Neural progenitor cell (in vitro differentiated cells): ENCODE measurements at regions not wholly inside any gene's neighbourhood (a gene's known extent, or its start where the extent isn't known, plus 50 kb on each side); places are given as distances from the start of the nearest gene placed in this dataset.

ENCODE experiments used
- DNase-seq: peaks from one replicate; pipeline ENCODE4 v3.0.0-alpha.2; 2016; ENCODE audit warnings: low spot score
- H2AFZ ChIP-seq: fragments of 200-600 bp; sonication (generic); replicated peaks from 2 replicates; pipeline ENCODE4 v1.6.1; 2016; ENCODE audit warnings: antibody characterized with exemption
- H3F3A ChIP-seq: fragments of 200-600 bp; sonication (generic); 2 replicates; pipeline ENCODE4 v1.6.1; 2016; ENCODE audit warnings: antibody characterized with exemption, low read depth
- H3K27ac ChIP-seq: fragments of 200-600 bp; sonication (generic); 2 replicates; pipeline ENCODE4 v1.5.1; 2016; ENCODE audit warnings: mild to moderate bottlenecking
- H3K27me3 ChIP-seq: fragments of 200-600 bp; sonication (generic); 2 replicates; pipeline ENCODE4 v1.6.1; 2016; ENCODE audit warnings: mild to moderate bottlenecking, moderate library complexity
- H3K36me3 ChIP-seq: fragments of 200-600 bp; sonication (generic); 2 replicates; pipeline ENCODE4 v1.5.1; 2016
- H3K4me1 ChIP-seq: fragments of 200-600 bp; sonication (generic); 2 replicates; pipeline ENCODE4 v1.6.1; 2016; ENCODE audit warnings: mixed run types
- H3K4me2 ChIP-seq: fragments of 200-600 bp; sonication (generic); 2 replicates; pipeline ENCODE4 v1.6.1; 2016
- H3K4me3 ChIP-seq: fragments of 200-600 bp; sonication (generic); 2 replicates; pipeline ENCODE4 v1.5.1; 2016
- H3K79me2 ChIP-seq: fragments of 200-600 bp; sonication (generic); 2 replicates; pipeline ENCODE4 v1.6.1; 2016; ENCODE audit warnings: low read depth
- H3K9ac ChIP-seq: fragments of 200-600 bp; sonication (generic); 2 replicates; pipeline ENCODE4 v1.6.1; 2016
- H3K9me3 ChIP-seq: fragments of 200-600 bp; sonication (generic); 2 replicates; pipeline ENCODE4 v1.5.1; 2016; ENCODE audit warnings: low read depth
- H4K20me1 ChIP-seq: fragments of 200-600 bp; sonication (generic); 2 replicates; pipeline ENCODE4 v1.6.1; 2016; ENCODE audit warnings: low read depth
- H3K27ac Mint-ChIP-seq: 3 replicates; pipeline ENCODE4 v1.8.0; 2021; ENCODE audit warnings: mixed read lengths
- H3K27me3 Mint-ChIP-seq: 2 replicates; pipeline ENCODE4 v1.8.0; 2022; ENCODE audit warnings: low read depth, mild to moderate bottlenecking, inconsistent platforms, moderate library complexity, mixed read lengths; ENCODE audit not compliant: insufficient read depth
- H3K36me3 Mint-ChIP-seq: 3 replicates; pipeline ENCODE4 v1.8.0; 2021; ENCODE audit warnings: mixed read lengths
- H3K4me1 Mint-ChIP-seq: 3 replicates; pipeline ENCODE4 v1.8.0; 2021; ENCODE audit warnings: mixed read lengths
- H3K4me3 Mint-ChIP-seq: 3 replicates; pipeline ENCODE4 v1.8.0; 2021; ENCODE audit warnings: mild to moderate bottlenecking, moderate library complexity, mixed read lengths
- H3K9me3 Mint-ChIP-seq: 3 replicates; pipeline ENCODE4 v1.8.0; 2020; ENCODE audit warnings: mixed read lengths
- CTCF ChIP-seq: fragments of 200-600 bp; sonication (generic); IDR thresholded peaks from 2 replicates; pipeline ENCODE4 v1.5.1; 2017; ENCODE audit warnings: antibody characterized with exemption, mild to moderate bottlenecking
- EZH2 ChIP-seq: fragments of 200-600 bp; sonication (generic); IDR thresholded peaks from 2 replicates; pipeline ENCODE4 v1.6.1; 2017; ENCODE audit warnings: antibody characterized with exemption, mild to moderate bottlenecking, moderate library complexity
- EZH2phosphoT487 ChIP-seq: fragments of 200-600 bp; sonication (generic); IDR thresholded peaks from 2 replicates; pipeline ENCODE4 v1.6.1; 2017; ENCODE audit warnings: antibody characterized with exemption

DNA sequence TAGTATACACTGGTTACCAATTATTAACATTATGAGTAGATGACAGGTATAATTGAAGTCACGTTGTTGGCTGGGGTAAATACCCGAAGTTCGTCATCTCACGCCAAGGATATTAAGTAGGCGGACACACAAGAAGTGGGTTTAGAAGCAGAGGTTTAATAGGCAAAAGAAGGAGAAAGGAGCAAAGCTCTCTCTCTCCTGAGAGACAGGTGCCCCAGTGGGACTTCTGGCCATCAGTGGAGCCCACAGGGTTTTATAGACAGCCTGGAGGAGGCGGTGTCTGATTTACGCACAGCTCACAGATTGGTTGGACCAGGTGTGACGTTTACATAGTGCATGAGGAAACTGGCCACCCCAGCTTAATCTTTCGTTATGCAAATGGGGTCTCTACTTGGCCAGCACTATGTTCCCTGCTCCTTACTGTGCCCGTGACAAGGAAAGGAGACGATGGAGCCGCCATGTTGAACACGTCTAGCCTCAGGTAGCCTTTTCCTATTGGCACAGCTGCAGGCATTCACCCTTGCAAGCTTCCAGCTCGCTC is 128.8 kb upstream of the KYNU start:
- Histone ChIP-seq H2AFZ (no peak overlapping the region), H3F3A (no peaks in the 10 kb centered on the region), H3K27me3 (no peaks in the 10 kb centered on the region), H3K9me3 (no peaks in the 10 kb centered on the region), H3K79me2 (no peaks in the 10 kb centered on the region), H3K27ac (no peak overlapping the region), H3K36me3 (no peaks in the 10 kb centered on the region), H3K9ac (no peak overlapping the region), H3K4me3 (no peak overlapping the region), H3K4me2 (no peak overlapping the region), H4K20me1 (no peaks in the 10 kb centered on the region), H3K4me1 (no peaks in the 10 kb centered on the region)
- no peak overlapping the region for H3K27ac Mint-ChIP-seq
- H3K4me1 Mint-ChIP-seq: no peaks in the 10 kb centered on the region
- TF ChIP-seq EZH2phosphoT487 (no peak), EZH2 (no peak), CTCF (no peak)
- no peaks in the 10 kb centered on the region for H3K36me3 Mint-ChIP-seq
- H3K4me3 Mint-ChIP-seq: no peak overlapping the region
- H3K9me3 Mint-ChIP-seq: no peaks in the 10 kb centered on the region
- DNase-seq: no peak
- no peaks in the 10 kb centered on the region for H3K27me3 Mint-ChIP-seq

- no peaks in the 10 kb centered on the region for H3K27me3 ChIP-seq
- no peak for TF ChIP-seq CTCF
- no peak for TF ChIP-seq EZH2phosphoT487
- TF ChIP-seq EZH2: no peak
- DNase-seq: no peak
- Mint-ChIP-seq H3K27ac (no peak overlapping the region), H3K27me3 (no peaks in the 10 kb centered on the region), H3K4me1 (no peaks in the 10 kb centered on the region), H3K4me3 (no peak overlapping the region), H3K36me3 (no peaks in the 10 kb centered on the region), H3K9me3 (no peaks in the 10 kb centered on the region)
- H3K4me3 ChIP-seq: no peak overlapping the region
- H3K36me3 ChIP-seq: no peaks in the 10 kb centered on the region
- H2AFZ ChIP-seq: no peak overlapping the region
- H3K4me1 ChIP-seq: no peaks in the 10 kb centered on the region
- no peaks in the 10 kb centered on the region for H4K20me1 ChIP-seq
- H3K9me3 ChIP-seq: no peaks in the 10 kb centered on the region
- no peak overlapping the region for H3K27ac ChIP-seq
- H3K79me2 ChIP-seq: no peaks in the 10 kb centered on the region
- no peaks in the 10 kb centered on the region for H3F3A ChIP-seq
- no peak overlapping the region for H3K4me2 ChIP-seq
- no peak overlapping the region for H3K9ac ChIP-seq
Observed at GRCh38 chr2:142745691-142746090, 131.8 kb upstream of the KYNU start.

DNA sequence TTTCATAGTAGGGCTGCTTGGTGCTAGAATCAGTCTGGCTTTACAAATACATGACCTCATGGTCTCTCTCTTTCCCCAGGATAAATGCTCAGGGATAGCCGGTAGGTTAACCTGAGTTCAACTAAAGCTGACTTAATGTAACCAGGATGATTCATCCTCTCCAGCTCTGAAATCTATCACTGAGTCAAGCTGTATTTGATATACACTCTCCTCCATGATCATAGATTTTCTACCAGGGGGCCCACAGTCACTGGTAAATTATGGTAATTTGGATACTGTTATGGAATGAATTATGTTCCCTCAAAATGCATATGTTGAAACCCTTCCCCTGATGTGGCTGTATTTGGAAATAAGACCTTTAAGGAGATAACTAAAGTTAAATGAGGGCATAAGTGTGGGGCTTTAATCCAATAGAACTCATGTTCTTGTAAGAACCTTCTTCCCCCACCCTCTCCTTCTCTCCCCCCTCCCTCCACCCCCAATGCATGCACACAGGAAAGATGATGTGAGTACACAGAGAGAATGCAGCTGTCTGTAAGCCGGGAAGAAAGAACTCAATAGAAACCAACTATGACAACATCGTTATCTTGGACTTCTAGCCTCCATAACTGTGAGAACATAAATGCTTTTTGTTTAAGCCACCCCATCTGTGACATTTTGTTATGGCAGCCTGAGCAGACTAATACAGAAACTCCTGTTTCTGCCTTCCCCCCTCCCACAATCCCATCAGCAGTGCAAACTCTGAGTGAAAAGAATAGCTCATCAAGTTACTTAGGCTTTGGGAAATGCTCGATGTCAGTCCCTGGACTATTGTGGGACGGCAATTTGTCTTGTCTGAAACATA is 134.9 kb upstream of the KYNU start:
- H3K9me3 ChIP-seq: no peaks in the 10 kb centered on the region
- no peak overlapping the region for H3K27ac ChIP-seq
- H3K27me3 ChIP-seq: no peaks in the 10 kb centered on the region
- Mint-ChIP-seq H3K4me1 (no peaks in the 10 kb centered on the region), H3K9me3 (no peaks in the 10 kb centered on the region), H3K27ac (no peak overlapping the region), H3K4me3 (no peak overlapping the region), H3K27me3 (no peaks in the 10 kb centered on the region), H3K36me3 (no peaks in the 10 kb centered on the region)
- H2AFZ ChIP-seq: no peak overlapping the region
- no peak for DNase-seq
- H3K4me2 ChIP-seq: no peak overlapping the region
- TF ChIP-seq EZH2phosphoT487 (no peak), CTCF (no peak), EZH2 (no peak)
- H3F3A ChIP-seq: no peaks in the 10 kb centered on the region
- H4K20me1 ChIP-seq: no peaks in the 10 kb centered on the region
- H3K4me3 ChIP-seq: no peak overlapping the region
- no peaks in the 10 kb centered on the region for H3K79me2 ChIP-seq
- H3K9ac ChIP-seq: no peak overlapping the region
- no peaks in the 10 kb centered on the region for H3K4me1 ChIP-seq
- H3K36me3 ChIP-seq: no peaks in the 10 kb centered on the region
